ENCODE measurements at regions not wholly inside any gene's neighbourhood (a gene's known extent, or its start where the extent isn't known, plus 50 kb on each side); places are given as distances from the start of the nearest gene placed in this dataset.
A peak's percentile ranks its signal among the peaks of the same experiment; 100 is the strongest.
"Not testable (repeated sequence)": the region's sequence is repeated elsewhere in the genome, so short reads cannot be mapped to it uniquely, and the experiment has no call there.

- WGBS, result 57% methylated on average over 11 of the region's 11 CpGs
- TF ChIP-seq POLR2AphosphoS5 (IDR thresholded peaks at IDR 0.05), result no peak
- no peak for TF ChIP-seq CTCF (IDR thresholded peaks at IDR 0.05)
- TF ChIP-seq POLR2A (IDR thresholded peaks at IDR 0.05), result no peak
- no peak overlapping the region for H3K4me3 ChIP-seq
- intact Hi-C loops (cut with DNase I), result no loop called here
- no peaks in the 10 kb centered on the region for H3K9me3 ChIP-seq
- no peak for DNase-seq (ENCODE audit: low spot score)
- H3K27ac ChIP-seq, result no peak overlapping the region
- H3K4me1 ChIP-seq (replicated peaks), result no peaks in the 10 kb centered on the region
- no peaks in the 10 kb centered on the region for H3K36me3 ChIP-seq
- H3K27me3 ChIP-seq (replicated peaks; ENCODE audit: insufficient read depth), result no peaks in the 10 kb centered on the region
These were observed 129.7 kb upstream of the COBL start for GRCh38 chr7:51446356-51446755.

- Histone ChIP-seq H3K9me3 (no peaks in the 10 kb centered on the region), H3K27ac (no peak overlapping the region), H3K4me3 (no peak overlapping the region), H3K27me3 (replicated peaks; ENCODE audit: insufficient read depth) (no peaks in the 10 kb centered on the region), H3K36me3 (no peaks in the 10 kb centered on the region), H3K4me1 (replicated peaks) (no peaks in the 10 kb centered on the region)
- DNase-seq (ENCODE audit: low spot score), result no peak
- 24% methylated on average over 1 of the region's 1 CpG for WGBS
- TF ChIP-seq CTCF (IDR thresholded peaks at IDR 0.05), result no peak
- TF ChIP-seq POLR2A (IDR thresholded peaks at IDR 0.05), result no peak
- no peak for TF ChIP-seq POLR2AphosphoS5 (IDR thresholded peaks at IDR 0.05)
- intact Hi-C loops (cut with DNase I), result no loop called here
These were observed 128.3 kb upstream of the COBL start for GRCh38 chr7:51444936-51445335.

GRCh38 chr7:51430480-51431086, 114.0 kb upstream of the COBL start:
- Histone ChIP-seq H3K4me3 (no peak overlapping the region), H3K27me3 (replicated peaks; ENCODE audit: insufficient read depth) (no peaks in the 10 kb centered on the region), H3K9me3 (no peaks in the 10 kb centered on the region), H3K4me1 (replicated peaks) (no peaks in the 10 kb centered on the region), H3K27ac (no peak overlapping the region), H3K36me3 (no peaks in the 10 kb centered on the region)
- WGBS, result 18% methylated on average over 13 of the region's 13 CpGs
- DNase-seq (ENCODE audit: low spot score), result peak; percentile 38
- peak; percentile 69 to 90 (median 76) for TF ChIP-seq CTCF (IDR thresholded peaks at IDR 0.05)
- TF ChIP-seq POLR2A (IDR thresholded peaks at IDR 0.05), result no peak
- intact Hi-C loops (cut with DNase I), result no loop called here

GRCh38 chr7:51428217-51428887, 111.7 kb upstream of the COBL start:
- Histone ChIP-seq H3K36me3 (no peaks in the 10 kb centered on the region), H3K4me3 (no peak overlapping the region), H3K9me3 (no peaks in the 10 kb centered on the region), H3K27ac (no peak overlapping the region), H3K4me1 (replicated peaks) (no peaks in the 10 kb centered on the region), H3K27me3 (replicated peaks; ENCODE audit: insufficient read depth) (no peaks in the 10 kb centered on the region)
- 89% methylated on average over 8 of the region's 8 CpGs for WGBS
- DNase-seq (ENCODE audit: low spot score), result no peak
- TF ChIP-seq POLR2AphosphoS5 (IDR thresholded peaks at IDR 0.05) (no peak), POLR2A (IDR thresholded peaks at IDR 0.05) (no peak), CTCF (IDR thresholded peaks at IDR 0.05) (peak in 3 of 4 experiments; percentile 14 to 41 (median 14))
- intact Hi-C loops (cut with DNase I), result no loop called here

GRCh38 chr7:51426163-51426562, 109.6 kb upstream of the COBL start:
- intact Hi-C loops (cut with DNase I), result no loop called here
- H3K36me3 ChIP-seq, result no peaks in the 10 kb centered on the region
- H3K4me1 ChIP-seq (replicated peaks), result no peaks in the 10 kb centered on the region
- no peak for DNase-seq (ENCODE audit: low spot score)
- TF ChIP-seq POLR2A (IDR thresholded peaks at IDR 0.05) (no peak), POLR2AphosphoS5 (IDR thresholded peaks at IDR 0.05) (no peak), CTCF (IDR thresholded peaks at IDR 0.05) (no peak)
- H3K27me3 ChIP-seq (replicated peaks; ENCODE audit: insufficient read depth), result no peaks in the 10 kb centered on the region
- no peaks in the 10 kb centered on the region for H3K9me3 ChIP-seq
- no peak overlapping the region for H3K27ac ChIP-seq
- WGBS, result 85% methylated on average over 12 of the region's 12 CpGs
- H3K4me3 ChIP-seq, result no peak overlapping the region

- DNase-seq (ENCODE audit: low spot score); H3K9me3 ChIP-seq; H3K27me3 ChIP-seq (replicated peaks; ENCODE audit: insufficient read depth); intact Hi-C loops (cut with DNase I); H3K27ac ChIP-seq; H3K36me3 ChIP-seq; H3K4me1 ChIP-seq (replicated peaks); H3K4me3 ChIP-seq: not testable (repeated sequence)
- WGBS, result no CpG with 5 or more reads among the region's 3 CpGs
These were observed 93.3 kb upstream of the COBL start for GRCh38 chr7:51409934-51410333.

- H3K9me3 ChIP-seq; intact Hi-C loops (cut with DNase I); H3K27ac ChIP-seq; H3K36me3 ChIP-seq; H3K4me1 ChIP-seq (replicated peaks); DNase-seq (ENCODE audit: low spot score); H3K27me3 ChIP-seq (replicated peaks; ENCODE audit: insufficient read depth); H3K4me3 ChIP-seq: not testable (repeated sequence)
- 38% methylated on average over 3 of the region's 3 CpGs for WGBS
These were observed 81.0 kb upstream of the COBL start for GRCh38 chr7:51397608-51398007.
